ENCODE measurements at regions not wholly inside any gene's neighbourhood (a gene's known extent, or its start where the extent isn't known, plus 50 kb on each side); places are given as distances from the start of the nearest gene placed in this dataset.

DNA sequence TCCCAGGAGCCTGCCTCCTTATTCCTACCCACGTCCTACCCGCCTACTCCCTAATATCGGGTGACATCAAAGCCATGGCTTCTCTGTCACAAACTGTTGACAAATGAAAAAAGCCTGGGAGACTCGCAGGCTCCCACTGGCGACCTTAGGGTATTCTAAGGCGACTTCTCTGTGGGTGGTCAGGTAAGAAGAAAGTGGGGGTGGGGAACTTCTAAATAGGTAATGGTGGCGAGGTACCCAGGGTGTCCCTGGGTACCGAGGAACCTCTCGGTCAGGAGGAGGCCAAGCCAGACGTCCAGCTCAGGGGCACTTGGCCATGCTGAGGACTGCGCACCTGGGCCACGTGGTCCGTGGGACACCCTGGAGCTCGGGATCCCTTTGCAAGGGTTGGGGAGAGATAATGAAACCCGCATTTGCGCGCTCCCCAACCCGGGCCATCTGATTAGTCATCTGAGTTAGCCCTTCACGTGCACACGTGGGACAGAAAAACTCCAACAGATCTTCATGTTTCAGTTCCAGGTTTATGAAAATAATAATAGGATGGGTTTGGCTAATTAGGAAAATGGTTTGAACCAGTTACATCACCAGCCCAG is 78.2 kb downstream of the NR2F2 start:
- TF ChIP-seq POLR2A (conservative IDR thresholded peaks at IDR 0.05) (no peak), TEAD4 (IDR thresholded peaks at IDR 0.05; ENCODE audit: low read length) (no peak), TEAD4 (CRISPR knock-in tag; IDR thresholded peaks at IDR 0.05; ENCODE audit: borderline replicate concordance) (no peak), CREB1 (IDR thresholded peaks at IDR 0.05) (no peak), CREB1 (CRISPR knock-in tag; IDR thresholded peaks at IDR 0.05) (no peak), RAD21 (CRISPR knock-in tag; conservative IDR thresholded peaks at IDR 0.05 in 1 of 2, IDR thresholded peaks at IDR 0.05 in 1 of 2) (no peak), MXI1 (IDR thresholded peaks at IDR 0.05; ENCODE audit: low read depth, low read length) (no peak), NRF1 (conservative IDR thresholded peaks at IDR 0.05 in 1 of 2, IDR thresholded peaks at IDR 0.05 in 1 of 2) (no peak), POLR2AphosphoS5 (IDR thresholded peaks at IDR 0.05; ENCODE audit: control insufficient read depth, insufficient read depth, low read depth, low read length) (no peak), KLF13 (tag; IDR thresholded peaks at IDR 0.05; ENCODE audit: borderline replicate concordance, low read depth) (no peak)
- TF ChIP-seq, protein P1, sequence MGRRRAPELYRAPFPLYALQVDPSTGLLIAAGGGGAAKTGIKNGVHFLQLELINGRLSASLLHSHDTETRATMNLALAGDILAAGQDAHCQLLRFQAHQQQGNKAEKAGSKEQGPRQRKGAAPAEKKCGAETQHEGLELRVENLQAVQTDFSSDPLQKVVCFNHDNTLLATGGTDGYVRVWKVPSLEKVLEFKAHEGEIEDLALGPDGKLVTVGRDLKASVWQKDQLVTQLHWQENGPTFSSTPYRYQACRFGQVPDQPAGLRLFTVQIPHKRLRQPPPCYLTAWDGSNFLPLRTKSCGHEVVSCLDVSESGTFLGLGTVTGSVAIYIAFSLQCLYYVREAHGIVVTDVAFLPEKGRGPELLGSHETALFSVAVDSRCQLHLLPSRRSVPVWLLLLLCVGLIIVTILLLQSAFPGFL (CRISPR knock-in tag; IDR thresholded peaks at IDR 0.05), result no peak
- TF ChIP-seq, protein P2, sequence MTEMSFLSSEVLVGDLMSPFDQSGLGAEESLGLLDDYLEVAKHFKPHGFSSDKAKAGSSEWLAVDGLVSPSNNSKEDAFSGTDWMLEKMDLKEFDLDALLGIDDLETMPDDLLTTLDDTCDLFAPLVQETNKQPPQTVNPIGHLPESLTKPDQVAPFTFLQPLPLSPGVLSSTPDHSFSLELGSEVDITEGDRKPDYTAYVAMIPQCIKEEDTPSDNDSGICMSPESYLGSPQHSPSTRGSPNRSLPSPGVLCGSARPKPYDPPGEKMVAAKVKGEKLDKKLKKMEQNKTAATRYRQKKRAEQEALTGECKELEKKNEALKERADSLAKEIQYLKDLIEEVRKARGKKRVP (CRISPR knock-in tag; IDR thresholded peaks at IDR 0.05), result no peak
- TF ChIP-seq, protein P3, sequence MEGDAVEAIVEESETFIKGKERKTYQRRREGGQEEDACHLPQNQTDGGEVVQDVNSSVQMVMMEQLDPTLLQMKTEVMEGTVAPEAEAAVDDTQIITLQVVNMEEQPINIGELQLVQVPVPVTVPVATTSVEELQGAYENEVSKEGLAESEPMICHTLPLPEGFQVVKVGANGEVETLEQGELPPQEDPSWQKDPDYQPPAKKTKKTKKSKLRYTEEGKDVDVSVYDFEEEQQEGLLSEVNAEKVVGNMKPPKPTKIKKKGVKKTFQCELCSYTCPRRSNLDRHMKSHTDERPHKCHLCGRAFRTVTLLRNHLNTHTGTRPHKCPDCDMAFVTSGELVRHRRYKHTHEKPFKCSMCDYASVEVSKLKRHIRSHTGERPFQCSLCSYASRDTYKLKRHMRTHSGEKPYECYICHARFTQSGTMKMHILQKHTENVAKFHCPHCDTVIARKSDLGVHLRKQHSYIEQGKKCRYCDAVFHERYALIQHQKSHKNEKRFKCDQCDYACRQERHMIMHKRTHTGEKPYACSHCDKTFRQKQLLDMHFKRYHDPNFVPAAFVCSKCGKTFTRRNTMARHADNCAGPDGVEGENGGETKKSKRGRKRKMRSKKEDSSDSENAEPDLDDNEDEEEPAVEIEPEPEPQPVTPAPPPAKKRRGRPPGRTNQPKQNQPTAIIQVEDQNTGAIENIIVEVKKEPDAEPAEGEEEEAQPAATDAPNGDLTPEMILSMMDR (IDR thresholded peaks at IDR 0.05 in 2 of 3, conservative IDR thresholded peaks at IDR 0.05 in 1 of 3; ENCODE audit: insufficient read depth in 2 of 3, low read depth in 1 of 3, low read length in 3 of 3), result no peak

Data from K562 (cell line).